ENCODE measurements at regions not wholly inside any gene's neighbourhood (a gene's known extent, or its start where the extent isn't known, plus 50 kb on each side); places are given as distances from the start of the nearest gene placed in this dataset.

- no peaks in the 10 kb centered on the region for H3K9me3 Mint-ChIP-seq
- no peak overlapping the region for H3K27ac Mint-ChIP-seq
- no peak for DNase-seq (ENCODE audit: low spot score in 2 of 2)
- no peaks in the 10 kb centered on the region for H3K27me3 Mint-ChIP-seq
- no peaks in the 10 kb centered on the region for H3K4me1 Mint-ChIP-seq
- H3K36me3 Mint-ChIP-seq: no peaks in the 10 kb centered on the region
- no peak overlapping the region for H3K4me3 Mint-ChIP-seq
- no peak for ATAC-seq (ENCODE audit: low read depth)
These were observed 277.6 kb upstream of the CFAP20DC start for GRCh38 chr3:59327376-59327808.

- ATAC-seq (ENCODE audit: low read depth) (no peak), DNase-seq (ENCODE audit: low spot score in 2 of 2) (no peak)
- no peaks in the 10 kb centered on the region for H3K36me3 Mint-ChIP-seq
- no peaks in the 10 kb centered on the region for H3K9me3 Mint-ChIP-seq
- no peaks in the 10 kb centered on the region for H3K27me3 Mint-ChIP-seq
- no peaks in the 10 kb centered on the region for H3K4me1 Mint-ChIP-seq
- no peak overlapping the region for H3K4me3 Mint-ChIP-seq
- H3K27ac Mint-ChIP-seq: no peak overlapping the region
These were observed 276.6 kb upstream of the CFAP20DC start for GRCh38 chr3:59326246-59327024.

GRCh38 chr3:59321881-59322540 is 272.2 kb upstream of the CFAP20DC start:
- no peak for DNase-seq (ENCODE audit: low spot score in 2 of 2)
- Mint-ChIP-seq H3K4me3 (no peak overlapping the region), H3K4me1 (no peaks in the 10 kb centered on the region), H3K36me3 (no peaks in the 10 kb centered on the region), H3K9me3 (no peaks in the 10 kb centered on the region), H3K27me3 (no peaks in the 10 kb centered on the region), H3K27ac (no peak overlapping the region)
- ATAC-seq (ENCODE audit: low read depth): no peak

- H3K27ac Mint-ChIP-seq: no peak overlapping the region
- H3K9me3 Mint-ChIP-seq: no peaks in the 10 kb centered on the region
- peaks cover 2% of the 10 kb centered on the region for H3K4me1 Mint-ChIP-seq
- H3K36me3 Mint-ChIP-seq: no peaks in the 10 kb centered on the region
- DNase-seq (ENCODE audit: low spot score in 2 of 2) (no peak), ATAC-seq (ENCODE audit: low read depth) (no peak)
- no peak overlapping the region for H3K4me3 Mint-ChIP-seq
- no peaks in the 10 kb centered on the region for H3K27me3 Mint-ChIP-seq
These were observed 270.3 kb upstream of the CFAP20DC start for GRCh38 chr3:59320080-59320479.

GRCh38 chr3:59319442-59319841 is 269.6 kb upstream of the CFAP20DC start:
- no peaks in the 10 kb centered on the region for H3K36me3 Mint-ChIP-seq
- no peaks in the 10 kb centered on the region for H3K27me3 Mint-ChIP-seq
- ATAC-seq (ENCODE audit: low read depth) (no peak), DNase-seq (ENCODE audit: low spot score in 2 of 2) (no peak)
- H3K9me3 Mint-ChIP-seq: no peaks in the 10 kb centered on the region
- H3K27ac Mint-ChIP-seq: no peak overlapping the region
- H3K4me3 Mint-ChIP-seq: no peak overlapping the region
- H3K4me1 Mint-ChIP-seq: peaks cover 2% of the 10 kb centered on the region

GRCh38 chr3:59318881-59319280 is 269.1 kb upstream of the CFAP20DC start:
- Mint-ChIP-seq H3K27me3 (no peaks in the 10 kb centered on the region), H3K4me1 (peaks cover 2% of the 10 kb centered on the region), H3K27ac (no peak overlapping the region), H3K4me3 (no peak overlapping the region), H3K9me3 (no peaks in the 10 kb centered on the region), H3K36me3 (no peaks in the 10 kb centered on the region)
- no peak for DNase-seq (ENCODE audit: low spot score in 2 of 2)
- no peak for ATAC-seq (ENCODE audit: low read depth)

GRCh38 chr3:59317386-59317785 is 267.6 kb upstream of the CFAP20DC start:
- Mint-ChIP-seq H3K36me3 (no peaks in the 10 kb centered on the region), H3K4me3 (no peak overlapping the region), H3K27me3 (no peaks in the 10 kb centered on the region), H3K27ac (no peak overlapping the region), H3K4me1 (peaks cover 2% of the 10 kb centered on the region), H3K9me3 (no peaks in the 10 kb centered on the region)
- no peak for ATAC-seq (ENCODE audit: low read depth)
- DNase-seq (ENCODE audit: low spot score in 2 of 2): no peak

- no peaks in the 10 kb centered on the region for H3K27me3 Mint-ChIP-seq
- H3K4me1 Mint-ChIP-seq: peaks cover 2% of the 10 kb centered on the region
- no peak for DNase-seq (ENCODE audit: low spot score in 2 of 2)
- no peaks in the 10 kb centered on the region for H3K36me3 Mint-ChIP-seq
- no peak overlapping the region for H3K4me3 Mint-ChIP-seq
- H3K27ac Mint-ChIP-seq: no peak overlapping the region
- no peak for ATAC-seq (ENCODE audit: low read depth)
- H3K9me3 Mint-ChIP-seq: no peaks in the 10 kb centered on the region
These were observed 267.0 kb upstream of the CFAP20DC start for GRCh38 chr3:59316688-59317275.

GRCh38 chr3:59313365-59313764 is 263.5 kb upstream of the CFAP20DC start:
- no peak overlapping the region for H3K4me3 Mint-ChIP-seq
- H3K36me3 Mint-ChIP-seq: no peaks in the 10 kb centered on the region
- peaks cover 2% of the 10 kb centered on the region for H3K4me1 Mint-ChIP-seq
- DNase-seq (ENCODE audit: low spot score in 2 of 2) (no peak), ATAC-seq (ENCODE audit: low read depth) (no peak)
- H3K27ac Mint-ChIP-seq: no peak overlapping the region
- no peaks in the 10 kb centered on the region for H3K27me3 Mint-ChIP-seq
- no peaks in the 10 kb centered on the region for H3K9me3 Mint-ChIP-seq

- Mint-ChIP-seq H3K27me3 (no peaks in the 10 kb centered on the region), H3K4me1 (peaks cover 2% of the 10 kb centered on the region), H3K9me3 (no peaks in the 10 kb centered on the region), H3K36me3 (no peaks in the 10 kb centered on the region), H3K4me3 (no peak overlapping the region), H3K27ac (no peak overlapping the region)
- no peak for DNase-seq (ENCODE audit: low spot score in 2 of 2)
- no peak for ATAC-seq (ENCODE audit: low read depth)
These were observed 261.4 kb upstream of the CFAP20DC start for GRCh38 chr3:59311231-59311630.

- Mint-ChIP-seq H3K4me3 (no peak overlapping the region), H3K27me3 (no peaks in the 10 kb centered on the region), H3K27ac (no peak overlapping the region), H3K4me1 (peaks cover 2% of the 10 kb centered on the region), H3K36me3 (no peaks in the 10 kb centered on the region), H3K9me3 (no peaks in the 10 kb centered on the region)
- ATAC-seq (ENCODE audit: low read depth) (no peak), DNase-seq (ENCODE audit: low spot score in 2 of 2) (no peak)
These were observed 260.9 kb upstream of the CFAP20DC start for GRCh38 chr3:59310736-59311135.

GRCh38 chr3:59308684-59309083 is 258.9 kb upstream of the CFAP20DC start:
- H3K27me3 Mint-ChIP-seq: no peaks in the 10 kb centered on the region
- no peak for DNase-seq (ENCODE audit: low spot score in 2 of 2)
- no peak overlapping the region for H3K27ac Mint-ChIP-seq
- ATAC-seq (ENCODE audit: low read depth): no peak
- no peak overlapping the region for H3K4me3 Mint-ChIP-seq
- H3K36me3 Mint-ChIP-seq: no peaks in the 10 kb centered on the region
- H3K4me1 Mint-ChIP-seq: no peaks in the 10 kb centered on the region
- H3K9me3 Mint-ChIP-seq: no peaks in the 10 kb centered on the region

- no peaks in the 10 kb centered on the region for H3K36me3 Mint-ChIP-seq
- H3K27me3 Mint-ChIP-seq: no peaks in the 10 kb centered on the region
- H3K4me1 Mint-ChIP-seq: no peaks in the 10 kb centered on the region
- no peaks in the 10 kb centered on the region for H3K9me3 Mint-ChIP-seq
- H3K27ac Mint-ChIP-seq: no peak overlapping the region
- no peak for ATAC-seq (ENCODE audit: low read depth)
- no peak for DNase-seq (ENCODE audit: low spot score in 2 of 2)
- no peak overlapping the region for H3K4me3 Mint-ChIP-seq
These were observed 258.2 kb upstream of the CFAP20DC start for GRCh38 chr3:59308001-59308400.

GRCh38 chr3:59306436-59306835 is 256.6 kb upstream of the CFAP20DC start:
- H3K27me3 Mint-ChIP-seq: no peaks in the 10 kb centered on the region
- no peaks in the 10 kb centered on the region for H3K36me3 Mint-ChIP-seq
- H3K4me3 Mint-ChIP-seq: no peak overlapping the region
- H3K9me3 Mint-ChIP-seq: no peaks in the 10 kb centered on the region
- ATAC-seq (ENCODE audit: low read depth) (no peak), DNase-seq (ENCODE audit: low spot score in 2 of 2) (no peak)
- H3K4me1 Mint-ChIP-seq: no peaks in the 10 kb centered on the region
- no peak overlapping the region for H3K27ac Mint-ChIP-seq

All from memory B cell (primary cell).